Endodermal cell (in vitro differentiated cells): ENCODE measurements at regions not wholly inside any gene's neighbourhood (a gene's known extent, or its start where the extent isn't known, plus 50 kb on each side); places are given as distances from the start of the nearest gene placed in this dataset.

ENCODE experiments used
- DNase-seq: peaks from one replicate; pipeline ENCODE4 v3.0.0-alpha.2; 2017
- H3K27ac ChIP-seq: 2 replicates; pipeline ENCODE4 v1.5.1; 2013; ENCODE audit warnings: mild to moderate bottlenecking, low read depth, low read length, moderate library complexity
- H3K27me3 ChIP-seq: 2 replicates; pipeline ENCODE4 v1.6.1; 2013; ENCODE audit warnings: mild to moderate bottlenecking, low read length, moderate library complexity; ENCODE audit not compliant: insufficient read depth, control insufficient read depth, poor library complexity, severe bottlenecking
- H3K36me3 ChIP-seq: 2 replicates; pipeline ENCODE4 v1.7.0; 2013; ENCODE audit warnings: mild to moderate bottlenecking, low read length, moderate library complexity; ENCODE audit not compliant: control insufficient read depth, insufficient read depth
- H3K4me1 ChIP-seq: one replicate; pipeline ENCODE4 v1.7.0; 2013; ENCODE audit warnings: low read length; ENCODE audit not compliant: control insufficient read depth, insufficient read depth
- H3K4me3 ChIP-seq: 2 replicates; pipeline ENCODE4 v1.5.1; 2013; ENCODE audit warnings: mild to moderate bottlenecking, low read length, moderate library complexity
- H3K9ac ChIP-seq: 2 replicates; pipeline ENCODE4 v1.6.1; 2013; ENCODE audit warnings: mild to moderate bottlenecking, low read length, moderate library complexity; ENCODE audit not compliant: poor library complexity, severe bottlenecking; ENCODE audit errors: extremely low read depth
- H3K9me3 ChIP-seq: 2 replicates; pipeline ENCODE4 v1.6.1; 2013; ENCODE audit warnings: mild to moderate bottlenecking, low read length, moderate library complexity; ENCODE audit not compliant: control insufficient read depth
- H3K27ac Mint-ChIP-seq: 2 replicates; pipeline ENCODE4 v1.8.0; 2020; ENCODE audit warnings: mixed read lengths
- H3K27me3 Mint-ChIP-seq: 2 replicates; pipeline ENCODE4 v1.8.0; 2021; ENCODE audit warnings: mild to moderate bottlenecking, mixed read lengths; ENCODE audit not compliant: insufficient read depth
- H3K36me3 Mint-ChIP-seq: 2 replicates; pipeline ENCODE4 v1.8.0; 2020; ENCODE audit warnings: low read depth, mixed read lengths
- H3K4me1 Mint-ChIP-seq: 2 replicates; pipeline ENCODE4 v1.8.0; 2020; ENCODE audit warnings: mixed read lengths
- H3K4me3 Mint-ChIP-seq: 2 replicates; pipeline ENCODE4 v1.8.0; 2020; ENCODE audit warnings: mild to moderate bottlenecking, moderate library complexity, mixed read lengths
- H3K9me3 Mint-ChIP-seq: 2 replicates; pipeline ENCODE4 v1.8.0; 2020; ENCODE audit warnings: mild to moderate bottlenecking, mixed read lengths
- CTCF ChIP-seq: fragments of 200-600 bp; sonication (generic); conservative IDR thresholded peaks from 2 replicates; pipeline ENCODE4 v1.5.0; 2021; ENCODE audit warnings: antibody characterized with exemption, mild to moderate bottlenecking
- WGBS, 2 experiments: methylation state at CpG; one replicate each; pipeline versions ENCODE4 v1.1.5 to v1.1.7; 2013; ENCODE audit warnings: missing lambda C conversion rate in 2 of 2, mixed read lengths in 1 of 2; ENCODE audit not compliant: insufficient coverage in 1 of 2, insufficient read length in 1 of 2; 5-methylcytosine and 5-hydroxymethylcytosine counted together

- H3K9me3 Mint-ChIP-seq: no peaks in the 10 kb centered on the region
- no peak overlapping the region for H3K27ac Mint-ChIP-seq
- no peak for TF ChIP-seq CTCF
- DNase-seq: no peak
- no peaks in the 10 kb centered on the region for H3K36me3 ChIP-seq
- H3K27me3 ChIP-seq: no peaks in the 10 kb centered on the region
- H3K4me1 ChIP-seq: no peaks in the 10 kb centered on the region
- no peak overlapping the region for H3K9ac ChIP-seq
- H3K27me3 Mint-ChIP-seq: no peaks in the 10 kb centered on the region
- no peaks in the 10 kb centered on the region for H3K4me1 Mint-ChIP-seq
- WGBS, 2 experiments: 65 to 83% methylated on average over 6 of the region's 6 CpGs
- H3K4me3 Mint-ChIP-seq: no peak overlapping the region
- H3K36me3 Mint-ChIP-seq: no peaks in the 10 kb centered on the region
- H3K9me3 ChIP-seq: no peaks in the 10 kb centered on the region
- H3K4me3 ChIP-seq: no peak overlapping the region
- no peak overlapping the region for H3K27ac ChIP-seq
Observed at GRCh38 chr13:80612804-80613203, 271.9 kb upstream of the SPRY2 start.

- H3K36me3 Mint-ChIP-seq: no peaks in the 10 kb centered on the region
- H3K4me3 Mint-ChIP-seq: no peak overlapping the region
- no CpG with 5 or more reads among the region's 1 CpG for WGBS, 2 experiments
- no peak overlapping the region for H3K9ac ChIP-seq
- H3K4me1 Mint-ChIP-seq: no peaks in the 10 kb centered on the region
- H3K9me3 Mint-ChIP-seq: no peaks in the 10 kb centered on the region
- H3K36me3 ChIP-seq: no peaks in the 10 kb centered on the region
- no peak for DNase-seq
- H3K27me3 Mint-ChIP-seq: no peaks in the 10 kb centered on the region
- no peaks in the 10 kb centered on the region for H3K4me1 ChIP-seq
- no peak overlapping the region for H3K4me3 ChIP-seq
- H3K9me3 ChIP-seq: no peaks in the 10 kb centered on the region
- TF ChIP-seq CTCF: no peak
- H3K27me3 ChIP-seq: no peaks in the 10 kb centered on the region
- H3K27ac Mint-ChIP-seq: no peak overlapping the region
- H3K27ac ChIP-seq: no peak overlapping the region
Observed at GRCh38 chr13:80611310-80611709, 270.4 kb upstream of the SPRY2 start.

GRCh38 chr13:80605716-80606115, 264.8 kb upstream of the SPRY2 start:
- H3K36me3 Mint-ChIP-seq: no peaks in the 10 kb centered on the region
- H3K9ac ChIP-seq: no peak overlapping the region
- no peak overlapping the region for H3K4me3 Mint-ChIP-seq
- H3K27ac ChIP-seq: no peak overlapping the region
- H3K36me3 ChIP-seq: no peaks in the 10 kb centered on the region
- DNase-seq: no peak
- H3K4me1 Mint-ChIP-seq: no peaks in the 10 kb centered on the region
- H3K9me3 Mint-ChIP-seq: no peaks in the 10 kb centered on the region
- no peaks in the 10 kb centered on the region for H3K27me3 Mint-ChIP-seq
- H3K4me1 ChIP-seq: no peaks in the 10 kb centered on the region
- H3K4me3 ChIP-seq: no peak overlapping the region
- no peak for TF ChIP-seq CTCF
- H3K27me3 ChIP-seq: no peaks in the 10 kb centered on the region
- no peak overlapping the region for H3K27ac Mint-ChIP-seq
- no peaks in the 10 kb centered on the region for H3K9me3 ChIP-seq
